Non-pigmented ciliary epithelial cell (primary cell): ENCODE measurements at regions not wholly inside any gene's neighbourhood (a gene's known extent, or its start where the extent isn't known, plus 50 kb on each side); places are given as distances from the start of the nearest gene placed in this dataset.
"Not testable (repeated sequence)": the region's sequence is repeated elsewhere in the genome, so short reads cannot be mapped to it uniquely, and the experiment has no call there.

Experiments
- DNase-seq: peaks from one replicate; pipeline ENCODE4 v3.0.0-alpha.2; 2010; ENCODE audit warnings: low read depth

DNA sequence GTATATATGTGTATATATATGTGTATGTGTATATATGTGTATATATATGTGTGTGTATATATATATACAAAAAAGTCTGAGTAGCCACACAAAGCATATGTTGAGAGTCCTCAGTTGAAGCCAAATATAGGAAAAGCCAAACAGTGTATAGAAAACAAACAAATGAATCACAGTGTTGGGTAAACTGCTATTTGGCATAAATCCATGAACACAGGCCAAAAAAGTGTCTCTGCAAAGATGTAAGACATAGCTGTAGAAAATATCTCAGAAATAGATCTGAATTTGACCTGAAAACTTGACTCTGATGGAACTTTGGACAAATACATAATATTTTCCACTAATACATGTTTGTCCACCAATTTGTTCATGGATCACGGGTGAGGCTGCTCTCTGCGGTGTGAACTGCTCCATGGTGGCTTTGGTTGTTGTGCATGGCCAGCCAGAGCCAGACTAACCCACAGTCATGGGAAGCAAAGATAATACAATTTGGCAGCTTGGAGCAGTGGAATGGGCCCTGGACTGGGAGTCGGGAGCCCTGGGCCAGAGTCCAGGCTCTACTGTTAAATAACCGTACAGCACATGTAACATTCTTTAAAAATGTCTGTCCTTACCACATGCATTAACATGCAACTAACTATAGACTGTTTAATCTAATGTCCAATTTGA lies 76.9 kb upstream of the EED start:
- no peak for DNase-seq

DNA sequence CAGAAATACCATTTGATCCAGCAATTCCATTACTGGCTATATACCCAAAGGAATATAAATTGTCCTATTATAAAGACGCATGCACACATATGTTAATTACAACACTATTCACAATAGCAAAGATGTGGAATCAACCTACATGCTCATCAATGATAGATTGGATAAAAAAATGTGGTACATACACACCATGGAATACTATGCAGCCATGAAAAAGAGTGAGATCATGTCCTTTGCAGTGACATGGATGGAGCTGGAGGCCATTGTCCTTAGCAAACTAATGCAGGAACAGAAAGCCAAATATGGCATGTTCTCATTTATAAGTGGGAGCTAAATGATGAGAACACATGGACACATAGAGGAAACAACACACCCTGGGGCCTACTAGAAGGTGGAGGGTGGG lies 78.3 kb upstream of the EED start:
- not testable (repeated sequence) for DNase-seq

DNA sequence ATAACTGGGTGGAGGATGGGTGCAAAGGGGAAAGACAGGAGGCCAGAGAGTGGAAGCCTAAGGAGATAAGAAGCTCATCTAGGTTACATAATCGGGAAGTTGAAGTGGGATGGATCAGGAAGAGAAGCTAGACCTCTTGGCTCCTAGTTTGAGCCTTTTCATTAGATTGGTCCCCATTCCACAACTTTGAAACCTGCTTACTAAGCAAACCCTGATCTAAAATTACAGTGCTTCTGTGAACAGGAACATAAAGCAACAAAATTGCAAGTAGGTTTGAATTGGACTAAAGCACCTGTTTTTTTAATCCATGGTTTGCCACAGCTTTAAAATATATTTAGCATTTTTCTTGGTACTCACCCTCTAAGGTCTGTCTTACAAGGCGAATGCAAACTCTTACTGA lies 80.4 kb upstream of the EED start:
- no peak for DNase-seq

DNA sequence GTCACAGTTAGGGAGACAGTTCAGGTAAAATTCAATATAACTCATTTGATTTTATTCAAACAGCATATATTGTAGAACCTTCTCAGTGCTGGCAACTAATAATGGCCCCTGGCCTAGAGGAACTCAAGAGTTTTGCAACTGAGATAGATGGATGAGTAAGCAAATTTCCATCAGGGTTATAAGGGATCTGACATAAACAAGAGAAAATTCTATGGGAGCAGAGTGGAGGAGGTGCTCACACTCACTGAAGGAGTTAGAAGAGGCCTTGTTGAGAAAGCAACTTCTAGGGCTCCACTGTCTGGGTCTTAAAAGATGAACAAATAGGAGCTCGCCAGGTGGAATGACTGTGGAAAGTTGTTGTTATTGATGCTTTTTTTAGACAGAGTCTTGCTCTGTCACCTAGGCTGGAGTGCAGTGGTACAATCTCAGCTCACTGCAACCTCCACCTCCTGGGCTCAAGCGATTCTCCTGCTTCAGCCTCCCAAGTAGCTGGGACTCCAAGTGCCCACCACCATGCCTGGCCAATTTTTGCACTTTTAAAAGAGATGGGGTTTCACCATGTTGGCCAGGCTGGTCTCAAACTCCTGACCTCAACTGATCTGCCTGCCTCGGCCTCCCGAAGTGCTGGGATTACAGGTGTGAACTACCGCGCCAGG lies 81.2 kb upstream of the EED start:
- DNase-seq = not testable (repeated sequence)

DNA sequence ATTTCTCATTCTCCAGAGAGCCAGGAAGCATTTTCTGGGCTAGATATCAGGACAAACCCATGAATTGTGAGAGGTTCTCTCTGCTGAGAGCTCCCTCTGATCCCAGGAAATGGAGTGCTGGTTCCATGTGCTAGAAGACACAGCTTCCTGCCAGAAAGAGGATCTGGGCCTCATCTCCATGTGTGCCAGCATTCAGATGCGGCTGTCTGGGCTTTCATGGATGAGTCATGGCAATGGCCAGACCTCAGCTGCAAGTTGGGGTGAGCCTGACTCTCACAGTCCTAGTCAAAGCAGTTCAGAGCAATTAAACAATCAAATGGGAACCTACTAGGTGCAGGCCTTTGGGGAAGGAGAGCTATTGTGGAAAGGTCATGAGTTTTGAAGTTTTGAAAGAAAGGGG lies 82.3 kb upstream of the EED start:
- peak; percentile 55 for DNase-seq

GRCh38 chr11:86161837-86162236 lies 82.7 kb upstream of the EED start:
- no peak for DNase-seq

DNA sequence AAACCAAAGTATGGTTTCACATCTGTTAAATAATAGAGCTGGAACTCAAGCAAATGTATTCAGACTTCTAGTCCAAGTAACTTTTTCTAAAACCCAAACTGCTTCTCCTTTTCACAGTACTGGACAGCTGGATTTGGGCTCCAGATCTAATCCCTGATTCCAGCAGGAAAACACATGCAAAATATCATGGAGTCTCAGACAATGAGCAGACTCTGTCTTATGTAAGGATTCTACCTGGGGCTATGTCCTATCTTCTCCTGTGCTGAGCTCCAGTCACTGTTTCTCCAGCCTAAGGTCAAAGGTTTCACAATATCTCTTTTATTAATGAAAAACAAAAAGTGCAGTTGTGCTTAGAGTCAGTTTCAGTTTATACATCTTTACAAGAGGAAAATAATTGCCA lies 83.2 kb upstream of the EED start:
- DNase-seq = no peak

DNA sequence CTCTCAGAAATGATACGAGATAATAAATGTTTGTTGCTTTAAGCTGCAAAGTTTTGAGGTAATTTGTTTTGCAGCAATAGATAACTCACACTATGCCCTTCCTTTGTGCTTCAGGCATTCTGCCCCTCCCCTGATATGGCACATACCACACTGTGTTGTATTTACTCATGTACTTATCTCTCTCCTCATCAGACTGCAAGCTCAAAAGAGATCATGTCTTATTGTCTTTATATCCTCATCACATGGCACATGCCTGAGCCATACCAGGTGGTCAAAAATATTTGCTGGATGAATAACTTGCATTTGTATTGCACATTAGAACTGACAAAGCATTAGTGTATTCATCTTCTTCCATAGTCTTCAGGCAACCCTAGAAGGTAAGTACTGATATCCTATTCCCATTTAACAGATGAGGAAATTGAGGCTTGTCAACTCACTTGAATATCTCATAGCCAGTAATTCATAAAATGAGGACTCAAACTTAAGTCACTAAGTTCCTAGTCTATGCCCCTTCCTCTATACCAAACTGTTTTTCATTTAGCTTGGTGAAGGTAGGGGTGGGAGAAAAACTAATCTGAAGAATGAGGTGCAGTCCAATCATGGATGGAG lies 83.9 kb upstream of the EED start:
- DNase-seq = no peak

DNA sequence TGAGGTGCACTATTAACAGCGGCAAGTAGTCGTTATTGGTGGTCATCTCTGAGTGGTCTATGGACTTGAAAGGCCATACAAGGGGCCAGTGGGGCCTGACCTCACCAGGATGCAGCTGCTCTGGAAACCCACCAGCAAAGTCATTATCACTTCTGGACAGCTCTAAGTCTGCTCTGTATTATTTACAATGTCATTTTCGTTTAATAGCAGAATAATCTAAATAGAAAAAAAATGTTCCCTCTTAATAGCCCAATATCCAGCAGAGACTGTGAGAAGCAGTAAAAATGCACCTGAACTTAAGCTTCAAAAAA lies 85.0 kb upstream of the EED start:
- no peak for DNase-seq

GRCh38 chr11:86158704-86159580 lies 85.6 kb upstream of the EED start:
- DNase-seq = no peak

DNA sequence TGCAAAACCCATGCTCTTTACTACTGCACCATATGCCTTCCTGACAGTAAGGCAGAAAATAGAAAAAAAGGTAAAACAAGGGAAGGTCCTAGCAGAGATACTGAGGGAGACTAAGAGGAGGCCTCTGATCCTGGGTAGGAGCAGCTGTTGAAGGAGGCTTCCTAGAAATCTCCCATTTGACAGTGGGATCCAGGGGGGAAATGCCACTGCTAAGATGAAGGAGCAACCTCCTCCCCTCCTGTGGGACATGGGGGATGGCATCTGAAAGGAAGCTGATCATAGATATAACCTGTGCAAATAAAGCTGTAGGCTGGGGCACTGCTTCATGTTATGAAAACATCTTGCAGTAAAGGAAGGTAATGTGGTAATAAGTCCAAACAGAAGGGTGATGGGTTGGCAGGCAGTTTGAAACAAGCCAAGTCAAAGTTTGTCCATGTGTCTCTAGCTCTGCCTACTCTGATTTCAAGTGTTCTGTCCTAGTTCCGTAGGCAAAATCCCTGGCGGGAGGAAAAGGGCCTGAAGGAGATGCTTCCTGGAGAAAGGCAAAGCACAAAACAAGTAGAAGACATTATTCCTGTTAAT lies 86.7 kb upstream of the EED start:
- DNase-seq = no peak

DNA sequence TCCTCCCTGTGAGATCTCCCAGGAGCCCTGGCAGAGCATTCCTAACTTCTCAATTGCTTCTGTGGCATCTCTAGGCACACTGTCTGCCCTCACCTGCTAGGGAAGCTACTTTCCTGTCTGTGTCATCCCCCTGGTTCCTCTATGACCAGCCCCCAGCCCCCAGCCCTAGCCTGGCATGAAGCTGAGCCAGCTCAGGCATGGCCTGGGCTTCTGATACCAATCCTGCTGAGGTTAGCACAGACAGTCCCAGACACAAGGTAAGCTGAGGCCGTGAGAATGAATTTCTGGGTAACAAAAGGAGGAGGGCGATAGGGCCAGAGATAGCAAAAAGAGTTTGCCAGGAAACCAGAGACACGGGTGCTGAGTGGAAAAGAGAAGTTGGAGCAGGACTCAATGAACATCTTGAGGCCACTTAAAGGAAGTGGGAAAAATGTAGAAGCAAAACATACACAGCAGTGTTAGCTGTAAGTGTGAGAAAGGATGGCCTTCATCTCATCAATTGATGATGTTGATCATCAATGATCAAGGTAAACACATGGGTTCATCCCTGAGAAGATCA lies 87.6 kb upstream of the PICALM start:
- DNase-seq = no peak

DNA sequence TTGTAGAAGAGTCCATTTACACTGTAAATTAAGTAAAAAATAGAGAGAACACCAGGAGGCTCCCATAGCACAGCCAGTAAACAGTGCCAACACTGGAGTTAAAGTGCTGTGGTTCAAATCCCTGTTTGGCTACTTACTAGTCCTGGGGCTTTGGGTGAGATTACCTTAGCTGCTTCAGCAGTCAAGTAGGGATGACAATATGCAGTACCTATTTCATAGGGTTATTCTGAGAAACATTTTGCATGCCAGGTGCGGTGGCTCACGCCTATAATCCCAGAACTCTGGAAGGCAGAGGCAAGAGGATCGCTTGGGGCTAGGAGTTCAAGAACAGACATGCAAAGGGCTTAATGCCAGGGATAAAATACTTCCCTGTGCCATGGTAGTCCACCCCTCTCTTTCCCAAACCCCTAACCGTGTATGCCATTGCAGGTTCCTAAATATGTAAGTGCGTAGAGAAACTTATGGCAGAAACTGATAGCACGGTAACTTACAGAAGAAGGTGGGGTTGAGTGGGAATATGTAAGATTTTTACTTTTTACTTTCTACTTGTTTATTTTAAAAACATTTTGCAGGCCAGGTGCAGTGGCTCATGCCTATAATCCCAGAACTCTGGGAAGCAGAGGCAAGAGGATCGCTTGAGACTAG lies 86.4 kb upstream of the PICALM start:
- DNase-seq = no peak

- DNase-seq = no peak
These were observed 84.6 kb upstream of the PICALM start for GRCh38 chr11:86153439-86153838.

GRCh38 chr11:86152901-86153300 lies 84.0 kb upstream of the PICALM start:
- DNase-seq = no peak

DNA sequence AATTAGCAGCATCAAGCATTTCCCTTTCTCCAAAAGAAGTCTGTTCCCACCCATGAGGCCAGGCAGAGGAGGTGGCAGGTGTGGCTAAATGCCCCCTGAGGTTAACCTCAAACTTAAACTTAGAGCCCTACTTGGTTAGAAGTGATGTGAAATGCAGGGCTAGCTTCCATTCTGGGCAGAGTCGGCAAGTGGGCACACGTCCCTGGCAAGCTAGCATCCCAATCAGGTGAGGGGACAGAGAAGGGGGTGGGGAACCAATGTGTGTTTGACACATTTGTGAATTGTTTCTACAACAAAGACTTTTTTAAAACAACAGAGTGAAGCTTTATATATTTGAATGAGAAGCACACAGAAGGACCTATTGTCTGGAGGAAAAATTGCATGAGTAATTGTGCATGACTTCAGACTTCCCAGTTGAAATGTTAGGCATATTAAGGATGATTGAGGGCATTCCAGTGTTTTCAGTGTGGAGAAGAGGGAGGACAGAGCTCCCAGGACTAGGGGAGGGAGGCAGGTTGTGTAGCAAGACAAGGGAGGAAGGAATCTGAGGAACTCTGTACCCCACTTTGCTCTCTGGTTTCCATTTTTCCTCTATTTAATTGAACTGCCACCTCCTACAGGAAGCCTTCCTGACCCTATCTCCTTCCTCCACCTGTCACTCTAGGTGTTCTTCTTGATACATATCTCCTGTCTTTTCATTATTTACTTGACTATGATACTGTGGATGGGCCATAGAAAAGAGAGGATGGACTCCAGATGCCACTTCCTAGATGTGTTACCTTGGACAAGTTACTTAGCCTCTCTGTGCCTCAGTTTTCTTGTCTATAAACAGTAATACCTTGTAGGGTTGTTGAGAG lies 83.3 kb upstream of the PICALM start:
- no peak for DNase-seq

DNA sequence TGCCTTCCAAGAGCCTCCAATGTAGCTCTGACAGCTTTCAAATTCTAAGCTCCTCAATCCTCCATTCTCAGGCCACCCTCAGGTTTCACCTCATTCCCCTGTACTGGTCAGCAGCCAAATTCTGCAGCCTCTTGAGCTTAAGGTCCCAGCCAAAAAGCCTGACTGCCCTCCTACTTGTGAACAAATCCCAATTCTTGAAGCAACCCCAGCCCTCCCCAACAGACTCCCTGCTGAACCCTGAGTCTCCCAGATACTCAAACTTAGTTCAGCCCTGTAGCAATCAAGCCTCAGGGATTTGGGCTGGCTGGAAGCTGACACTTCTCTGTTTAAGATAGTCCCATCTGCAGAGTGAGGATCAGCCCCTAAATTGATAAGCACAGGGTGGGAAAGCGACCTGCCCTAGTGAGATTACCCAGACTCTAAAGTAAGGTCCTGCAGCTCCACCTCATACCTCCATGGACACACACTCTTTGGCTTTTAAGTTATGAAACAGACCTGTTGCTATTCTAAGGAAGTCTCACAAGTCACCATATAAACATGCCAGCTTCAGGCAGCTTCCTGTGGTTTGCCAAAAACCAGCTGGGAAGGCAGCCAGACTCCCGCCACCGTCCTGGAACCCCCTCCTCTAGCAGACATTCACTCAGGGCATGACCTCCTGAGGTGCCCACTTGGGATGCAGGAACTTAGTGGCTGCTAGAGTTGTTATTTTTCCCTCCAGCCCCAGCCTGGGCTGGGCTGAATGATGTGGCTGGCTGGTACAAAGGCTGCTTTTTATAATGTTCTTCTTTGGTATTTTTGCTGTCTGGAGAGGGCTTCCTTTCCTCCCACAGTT lies 82.5 kb upstream of the PICALM start:
- no peak for DNase-seq

DNA sequence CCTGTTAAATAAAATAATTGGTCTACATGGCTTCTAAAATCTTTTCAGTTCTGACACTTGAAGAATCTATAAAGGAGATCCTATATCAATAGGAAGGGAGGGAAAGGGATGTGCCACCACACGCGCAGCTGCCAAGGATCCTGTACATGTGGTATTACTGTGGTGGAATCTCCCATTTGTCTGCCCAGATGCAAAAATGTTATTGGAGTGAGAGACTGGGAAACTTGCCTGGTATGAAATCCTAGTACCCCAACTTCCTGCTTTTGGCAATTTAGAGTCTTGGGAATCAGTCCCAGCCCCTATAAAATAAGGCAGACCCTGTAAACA lies 81.9 kb upstream of the PICALM start:
- DNase-seq = no peak

- DNase-seq = no peak
These were observed 80.9 kb upstream of the PICALM start for GRCh38 chr11:86149792-86150191.

DNA sequence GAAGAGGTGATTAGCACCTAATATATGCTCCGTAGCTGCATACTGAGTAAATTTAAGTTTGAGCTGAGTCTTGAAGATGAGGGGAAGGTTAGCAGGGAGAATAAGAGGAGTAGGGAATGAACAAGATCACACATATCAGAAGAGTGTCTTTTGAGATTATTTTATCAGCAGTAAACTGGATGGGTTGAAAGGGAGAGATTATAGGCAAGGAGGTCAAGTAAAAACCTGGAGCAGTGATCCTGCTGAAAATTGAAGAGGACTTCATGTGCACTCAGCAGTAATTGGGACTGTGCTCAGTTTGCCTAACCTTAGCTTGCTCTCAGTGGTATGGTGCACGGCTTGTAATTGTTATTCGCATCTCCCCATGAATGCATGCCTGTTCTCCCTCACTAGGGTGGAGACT lies 79.5 kb upstream of the PICALM start:
- no peak for DNase-seq
